ENCODE measurements at regions not wholly inside any gene's neighbourhood (a gene's known extent, or its start where the extent isn't known, plus 50 kb on each side); places are given as distances from the start of the nearest gene placed in this dataset.

DNA sequence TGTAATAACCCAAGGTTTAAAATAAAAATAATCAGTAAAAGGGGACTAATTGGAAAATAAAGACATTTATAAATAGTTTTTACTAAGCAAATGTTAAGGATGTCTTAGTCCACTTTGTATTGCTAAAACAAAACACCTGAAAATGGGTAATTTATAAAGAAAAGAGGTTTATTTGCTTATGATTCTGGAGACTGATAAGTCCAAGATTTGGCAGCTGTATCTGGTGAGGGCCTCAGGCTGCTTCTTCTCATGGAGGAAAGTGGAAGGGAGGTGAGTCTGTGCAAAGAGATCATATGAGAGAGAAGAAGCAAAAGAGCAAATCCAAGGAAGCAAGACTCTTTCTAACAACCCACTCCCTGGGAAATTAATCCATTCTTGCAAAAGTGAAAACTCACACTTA lies 299.5 kb downstream of the DSC3 start:
- TF ChIP-seq ARNTL (CRISPR knock-in tag; IDR thresholded peaks at IDR 0.05; ENCODE audit: borderline replicate concordance, low read depth) (no peak), PPARA (CRISPR knock-in tag; IDR thresholded peaks at IDR 0.05; ENCODE audit: borderline replicate concordance) (no peak), ESRRG (CRISPR knock-in tag; IDR thresholded peaks at IDR 0.05) (no peak), RARB (CRISPR knock-in tag; IDR thresholded peaks at IDR 0.05) (no peak), CREB5 (CRISPR knock-in tag; IDR thresholded peaks at IDR 0.05; ENCODE audit: low read depth) (no peak), CSRNP3 (CRISPR knock-in tag; IDR thresholded peaks at IDR 0.05) (no peak), OSR1 (CRISPR knock-in tag; IDR thresholded peaks at IDR 0.05) (no peak), ZFP3 (CRISPR knock-in tag; IDR thresholded peaks at IDR 0.05) (no peak), ZNF8 (CRISPR knock-in tag; IDR thresholded peaks at IDR 0.05) (no peak)
- TF ChIP-seq, protein P1, sequence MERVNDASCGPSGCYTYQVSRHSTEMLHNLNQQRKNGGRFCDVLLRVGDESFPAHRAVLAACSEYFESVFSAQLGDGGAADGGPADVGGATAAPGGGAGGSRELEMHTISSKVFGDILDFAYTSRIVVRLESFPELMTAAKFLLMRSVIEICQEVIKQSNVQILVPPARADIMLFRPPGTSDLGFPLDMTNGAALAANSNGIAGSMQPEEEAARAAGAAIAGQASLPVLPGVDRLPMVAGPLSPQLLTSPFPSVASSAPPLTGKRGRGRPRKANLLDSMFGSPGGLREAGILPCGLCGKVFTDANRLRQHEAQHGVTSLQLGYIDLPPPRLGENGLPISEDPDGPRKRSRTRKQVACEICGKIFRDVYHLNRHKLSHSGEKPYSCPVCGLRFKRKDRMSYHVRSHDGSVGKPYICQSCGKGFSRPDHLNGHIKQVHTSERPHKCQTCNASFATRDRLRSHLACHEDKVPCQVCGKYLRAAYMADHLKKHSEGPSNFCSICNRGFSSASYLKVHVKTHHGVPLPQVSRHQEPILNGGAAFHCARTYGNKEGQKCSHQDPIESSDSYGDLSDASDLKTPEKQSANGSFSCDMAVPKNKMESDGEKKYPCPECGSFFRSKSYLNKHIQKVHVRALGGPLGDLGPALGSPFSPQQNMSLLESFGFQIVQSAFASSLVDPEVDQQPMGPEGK (CRISPR knock-in tag; IDR thresholded peaks at IDR 0.05; ENCODE audit: borderline replicate concordance): no peak
- ATAC-seq: no peak

DNA sequence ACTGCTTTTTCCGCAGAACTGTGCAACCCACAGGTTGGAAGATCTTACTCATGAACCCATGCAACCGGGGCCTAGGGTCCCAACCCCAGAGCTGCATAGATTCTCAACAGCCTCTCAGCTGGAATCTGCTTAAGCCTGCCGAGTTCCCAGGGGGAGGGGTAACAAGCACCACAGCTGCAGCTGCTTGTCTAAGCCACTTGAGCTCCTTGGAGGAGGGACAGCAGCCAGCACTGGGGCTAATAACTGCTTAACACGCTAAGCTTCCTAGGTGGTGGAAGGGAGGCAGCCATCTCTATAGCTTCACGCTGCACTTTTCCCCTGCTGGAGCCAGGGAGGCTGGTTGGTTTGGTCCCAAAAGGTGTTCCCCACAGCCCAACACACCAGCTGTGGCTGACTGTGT lies 311.6 kb downstream of the DSC3 start:
- TF ChIP-seq PPARA (CRISPR knock-in tag; IDR thresholded peaks at IDR 0.05; ENCODE audit: borderline replicate concordance): no peak
- TF ChIP-seq OSR1 (CRISPR knock-in tag; IDR thresholded peaks at IDR 0.05): no peak
- no peak for TF ChIP-seq CSDC2 (CRISPR knock-in tag; IDR thresholded peaks at IDR 0.05)
- TF ChIP-seq GLIS3 (CRISPR knock-in tag; IDR thresholded peaks at IDR 0.05): no peak
- no peak for TF ChIP-seq BACH2 (CRISPR knock-in tag; IDR thresholded peaks at IDR 0.05; ENCODE audit: borderline replicate concordance)
- no peak for TF ChIP-seq ZNF565 (CRISPR knock-in tag; conservative IDR thresholded peaks at IDR 0.05; ENCODE audit: low read depth)
- TF ChIP-seq ZC3H10 (CRISPR knock-in tag; IDR thresholded peaks at IDR 0.05): no peak
- no peak for TF ChIP-seq ESRRG (CRISPR knock-in tag; IDR thresholded peaks at IDR 0.05)
- TF ChIP-seq SNAI2 (CRISPR knock-in tag; IDR thresholded peaks at IDR 0.05): no peak
- TF ChIP-seq, protein P2, sequence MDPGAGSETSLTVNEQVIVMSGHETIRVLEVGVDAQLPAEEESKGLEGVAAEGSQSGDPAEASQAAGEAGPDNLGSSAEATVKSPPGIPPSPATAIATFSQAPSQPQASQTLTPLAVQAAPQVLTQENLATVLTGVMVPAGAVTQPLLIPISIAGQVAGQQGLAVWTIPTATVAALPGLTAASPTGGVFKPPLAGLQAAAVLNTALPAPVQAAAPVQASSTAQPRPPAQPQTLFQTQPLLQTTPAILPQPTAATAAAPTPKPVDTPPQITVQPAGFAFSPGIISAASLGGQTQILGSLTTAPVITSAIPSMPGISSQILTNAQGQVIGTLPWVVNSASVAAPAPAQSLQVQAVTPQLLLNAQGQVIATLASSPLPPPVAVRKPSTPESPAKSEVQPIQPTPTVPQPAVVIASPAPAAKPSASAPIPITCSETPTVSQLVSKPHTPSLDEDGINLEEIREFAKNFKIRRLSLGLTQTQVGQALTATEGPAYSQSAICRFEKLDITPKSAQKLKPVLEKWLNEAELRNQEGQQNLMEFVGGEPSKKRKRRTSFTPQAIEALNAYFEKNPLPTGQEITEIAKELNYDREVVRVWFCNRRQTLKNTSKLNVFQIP (CRISPR knock-in tag; IDR thresholded peaks at IDR 0.05; ENCODE audit: borderline replicate concordance, low read depth): no peak
- no peak for TF ChIP-seq RARB (CRISPR knock-in tag; IDR thresholded peaks at IDR 0.05)
- TF ChIP-seq ZNF70 (CRISPR knock-in tag; IDR thresholded peaks at IDR 0.05): no peak
- no peak for TF ChIP-seq CSRNP3 (CRISPR knock-in tag; IDR thresholded peaks at IDR 0.05)
- no peak for TF ChIP-seq TCF4 (CRISPR knock-in tag; IDR thresholded peaks at IDR 0.05; ENCODE audit: borderline replicate concordance)
- TF ChIP-seq ARNTL (CRISPR knock-in tag; IDR thresholded peaks at IDR 0.05; ENCODE audit: borderline replicate concordance, low read depth): no peak
- TF ChIP-seq TSHZ2 (CRISPR knock-in tag; IDR thresholded peaks at IDR 0.05): no peak
- no peak for TF ChIP-seq ZNF8 (CRISPR knock-in tag; IDR thresholded peaks at IDR 0.05)
- no peak for TF ChIP-seq ISL1 (CRISPR knock-in tag; IDR thresholded peaks at IDR 0.05)
- no peak for ATAC-seq

Measured in SK-N-SH treated with all-trans-retinoic acid at 6 μM for 48 hours (cell line).